VCaP (cell line): ENCODE measurements at regions not wholly inside any gene's neighbourhood (a gene's known extent, or its start where the extent isn't known, plus 50 kb on each side); places are given as distances from the start of the nearest gene placed in this dataset.

Source experiments
- H3K27ac ChIP-seq: fragments of 450-650 bp; 2 replicates; pipeline ENCODE4 v1.5.1; 2017
- TF ChIP-seq, protein P1 (sequence below): fragments of 450-650 bp; conservative IDR thresholded peaks from 2 replicates; pipeline ENCODE4 v1.5.1; 2017; ENCODE audit warnings: mild to moderate bottlenecking, moderate library complexity

DNA sequence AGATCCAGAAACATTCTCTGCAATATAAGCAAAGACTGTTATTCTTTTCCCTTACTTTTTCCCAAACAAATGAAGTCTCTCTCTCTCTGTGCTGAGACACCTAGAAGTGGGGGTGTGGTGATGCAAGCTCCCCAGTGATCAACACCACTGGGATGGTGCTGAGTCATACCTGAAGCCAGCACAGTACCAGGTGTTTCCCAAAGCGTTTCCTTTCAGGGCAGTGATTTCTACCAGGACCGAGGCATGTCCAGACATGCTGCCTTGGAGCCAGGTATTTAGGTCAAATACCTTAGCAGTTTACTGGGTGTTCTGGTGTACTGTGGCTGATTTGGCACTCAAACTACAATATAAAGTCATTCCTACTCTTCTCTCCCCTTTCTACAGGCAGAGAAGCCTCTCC, 726.5 kb downstream of the FAM133A start:
- H3K27ac ChIP-seq = no peak overlapping the region
- TF ChIP-seq, protein P1, sequence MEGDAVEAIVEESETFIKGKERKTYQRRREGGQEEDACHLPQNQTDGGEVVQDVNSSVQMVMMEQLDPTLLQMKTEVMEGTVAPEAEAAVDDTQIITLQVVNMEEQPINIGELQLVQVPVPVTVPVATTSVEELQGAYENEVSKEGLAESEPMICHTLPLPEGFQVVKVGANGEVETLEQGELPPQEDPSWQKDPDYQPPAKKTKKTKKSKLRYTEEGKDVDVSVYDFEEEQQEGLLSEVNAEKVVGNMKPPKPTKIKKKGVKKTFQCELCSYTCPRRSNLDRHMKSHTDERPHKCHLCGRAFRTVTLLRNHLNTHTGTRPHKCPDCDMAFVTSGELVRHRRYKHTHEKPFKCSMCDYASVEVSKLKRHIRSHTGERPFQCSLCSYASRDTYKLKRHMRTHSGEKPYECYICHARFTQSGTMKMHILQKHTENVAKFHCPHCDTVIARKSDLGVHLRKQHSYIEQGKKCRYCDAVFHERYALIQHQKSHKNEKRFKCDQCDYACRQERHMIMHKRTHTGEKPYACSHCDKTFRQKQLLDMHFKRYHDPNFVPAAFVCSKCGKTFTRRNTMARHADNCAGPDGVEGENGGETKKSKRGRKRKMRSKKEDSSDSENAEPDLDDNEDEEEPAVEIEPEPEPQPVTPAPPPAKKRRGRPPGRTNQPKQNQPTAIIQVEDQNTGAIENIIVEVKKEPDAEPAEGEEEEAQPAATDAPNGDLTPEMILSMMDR = no peak

DNA sequence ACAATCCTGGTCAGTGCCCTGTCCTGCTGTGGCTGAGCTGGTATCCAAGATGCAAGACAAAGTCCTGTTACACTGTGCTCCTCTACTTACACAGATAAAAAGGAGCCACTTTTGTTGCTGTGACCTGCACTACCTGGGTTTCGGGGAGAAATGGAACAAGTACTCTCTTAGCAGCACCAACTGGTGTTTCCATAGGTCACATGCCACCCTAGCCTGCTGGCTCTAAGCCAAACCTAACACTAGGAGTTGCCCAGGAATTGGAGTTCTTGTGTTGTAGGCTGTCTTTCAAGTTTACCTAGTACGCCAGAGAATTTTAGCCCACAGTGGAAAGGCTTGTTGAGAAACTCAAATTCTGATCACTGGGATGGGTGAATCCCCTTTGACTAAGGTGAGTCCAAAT, 727.4 kb downstream of the FAM133A start:
- TF ChIP-seq, protein P1 = no peak
- no peak overlapping the region for H3K27ac ChIP-seq

DNA sequence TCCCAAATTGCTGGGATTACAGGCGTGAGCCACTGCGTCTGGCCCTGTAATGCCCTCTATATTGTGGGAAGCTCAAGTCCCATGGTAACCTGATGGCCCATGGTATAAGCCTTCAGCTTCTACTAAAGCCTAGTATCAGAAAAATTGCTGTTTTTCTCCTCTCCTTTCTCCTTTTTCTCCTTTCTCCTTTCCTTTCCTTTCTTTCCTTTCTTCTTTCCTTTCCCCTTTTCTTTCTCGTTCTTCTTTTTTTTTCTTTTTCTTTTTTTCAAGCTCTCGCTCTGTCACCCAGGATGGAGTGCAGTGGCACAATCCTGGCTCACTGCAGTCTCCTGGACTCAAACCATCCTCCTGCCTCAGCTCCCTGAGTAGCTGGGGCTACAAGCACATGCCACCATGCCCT, 740.7 kb downstream of the FAM133A start:
- TF ChIP-seq, protein P1 = no peak

DNA sequence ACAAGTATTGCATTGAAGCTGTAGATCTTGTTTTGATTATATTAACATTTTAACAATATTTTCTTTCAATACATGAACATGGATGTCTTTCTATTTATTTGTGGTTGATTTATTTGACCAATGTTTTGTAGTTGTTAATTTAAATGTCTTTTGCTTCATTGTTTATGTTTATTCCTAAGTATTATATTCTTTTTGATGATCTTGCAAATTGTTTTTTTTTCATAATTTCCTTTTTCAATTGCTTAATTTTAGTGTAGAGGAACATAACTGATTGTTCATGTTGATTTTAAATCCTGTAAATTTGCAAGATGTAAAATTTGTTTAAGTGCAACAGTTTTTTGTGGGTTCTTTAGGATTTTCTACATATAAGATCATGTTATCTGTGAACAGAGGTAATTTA, 744.1 kb downstream of the FAM133A start:
- TF ChIP-seq, protein P1 = no peak
- no peak overlapping the region for H3K27ac ChIP-seq

More for the DNA sequence above, 740.7 kb downstream of the FAM133A start:
- no peak overlapping the region for H3K27ac ChIP-seq

DNA sequence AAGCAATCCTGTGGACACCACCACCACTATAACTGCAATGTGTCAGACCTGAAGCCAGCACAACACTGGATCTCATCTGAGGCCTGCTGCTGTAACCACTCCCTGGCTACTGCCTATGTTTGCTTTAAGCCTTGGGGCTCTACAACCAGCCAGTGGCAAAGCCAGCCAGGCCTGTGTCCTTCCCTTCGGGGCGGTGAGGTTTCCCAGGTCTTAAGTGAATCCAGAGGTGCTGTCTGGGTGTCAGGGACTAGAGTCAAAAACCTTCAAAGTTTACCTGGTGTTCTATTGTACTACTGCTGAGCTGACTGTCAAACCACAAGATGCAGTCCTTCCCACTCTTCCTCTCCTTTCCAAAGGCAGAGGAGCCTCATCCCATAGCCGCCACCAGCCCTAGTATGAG, 750.5 kb downstream of the FAM133A start:
- H3K27ac ChIP-seq = no peak overlapping the region
- TF ChIP-seq, protein P1 = no peak

DNA sequence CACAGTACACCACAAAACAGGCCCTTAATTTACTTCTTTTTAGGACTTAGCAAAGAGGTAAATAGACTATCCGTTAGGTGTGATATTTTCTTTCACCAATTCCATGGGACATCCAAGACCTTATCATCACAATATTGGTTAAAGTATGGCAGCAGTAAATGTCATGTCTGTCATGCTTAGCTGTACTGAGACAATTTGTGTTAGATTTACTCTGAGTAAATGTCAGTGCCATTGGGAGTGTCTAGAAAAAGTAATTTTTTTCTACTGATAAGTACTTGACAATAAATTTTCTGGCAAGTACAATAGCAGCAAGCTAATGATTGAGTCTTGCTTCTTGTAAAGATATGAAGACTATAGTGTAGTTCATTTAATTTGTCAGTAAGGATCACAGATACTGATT, 756.1 kb downstream of the FAM133A start:
- TF ChIP-seq, protein P1 = no peak
- no peak overlapping the region for H3K27ac ChIP-seq

DNA sequence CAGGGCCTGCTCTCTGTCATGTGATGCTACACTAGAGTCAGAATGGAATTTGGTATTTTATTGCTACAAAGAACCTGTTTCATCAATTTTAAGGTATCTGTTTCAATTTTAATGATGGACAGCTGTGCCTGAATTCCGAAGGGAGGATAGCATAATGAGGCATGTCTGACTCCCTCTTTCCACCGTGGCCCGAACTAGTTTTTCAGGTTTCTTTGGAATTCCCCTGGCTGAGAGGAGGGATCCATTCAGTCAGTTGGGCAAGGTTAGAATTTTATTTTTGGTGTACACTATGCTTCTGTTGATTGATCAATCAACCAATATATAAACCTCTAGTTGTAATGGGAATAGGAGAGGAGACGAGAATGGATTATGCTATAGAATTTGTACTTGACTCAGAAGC, 761.8 kb downstream of the FAM133A start:
- TF ChIP-seq, protein P1 = no peak
- no peak overlapping the region for H3K27ac ChIP-seq

DNA sequence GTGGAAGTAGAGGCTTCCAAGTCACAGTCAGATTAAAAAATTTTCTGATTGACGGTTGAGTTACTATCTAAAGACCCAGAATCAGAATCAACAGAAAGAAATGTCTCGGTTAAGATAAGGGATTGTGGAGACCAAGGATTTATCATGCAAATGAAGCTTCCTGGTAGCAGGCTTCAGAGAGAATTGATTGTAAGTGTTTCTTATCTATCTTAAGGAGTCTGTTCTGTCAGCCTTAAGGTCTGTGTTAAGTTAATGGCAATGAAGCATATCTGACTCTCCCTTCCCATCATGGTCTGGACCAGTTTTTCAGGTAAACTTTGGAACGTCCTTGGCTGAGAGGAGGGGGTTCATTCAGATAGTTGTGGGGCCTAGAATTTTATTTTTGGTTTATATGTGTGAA, 780.2 kb downstream of the FAM133A start:
- TF ChIP-seq, protein P1 = no peak

More for the DNA sequence above, 780.2 kb downstream of the FAM133A start:
- H3K27ac ChIP-seq = no peak overlapping the region
